Dedifferentiated amniotic fluid mesenchymal stem cell (primary cell): ENCODE measurements at regions not wholly inside any gene's neighbourhood (a gene's known extent, or its start where the extent isn't known, plus 50 kb on each side); places are given as distances from the start of the nearest gene placed in this dataset.

Experiments used
- DNase-seq: peaks from one replicate; pipeline ENCODE4 v3.0.0-alpha.2; 2016; ENCODE audit errors: extremely low spot score

GRCh38 chr4:167492007-167492406, 257.7 kb upstream of the SPOCK3 start:
- DNase-seq: no peak

GRCh38 chr4:167509551-167509950, 275.3 kb upstream of the SPOCK3 start:
- DNase-seq: no peak

GRCh38 chr4:167524091-167524490, 289.8 kb upstream of the SPOCK3 start:
- no peak for DNase-seq

- DNase-seq: no peak
These were observed 303.5 kb upstream of the SPOCK3 start for GRCh38 chr4:167537761-167538160.

- DNase-seq: no peak
These were observed 307.0 kb upstream of the SPOCK3 start for GRCh38 chr4:167541286-167541685.

- DNase-seq: no peak
These were observed 310.1 kb upstream of the SPOCK3 start for GRCh38 chr4:167544391-167544790.

- no peak for DNase-seq
These were observed 315.7 kb upstream of the SPOCK3 start for GRCh38 chr4:167550021-167550420.

- DNase-seq: no peak
These were observed 321.2 kb upstream of the SPOCK3 start for GRCh38 chr4:167555338-167556022.

GRCh38 chr4:167578906-167579305, 344.6 kb upstream of the SPOCK3 start:
- DNase-seq: no peak

- DNase-seq: no peak
These were observed 347.2 kb upstream of the SPOCK3 start for GRCh38 chr4:167581449-167581965.

- no peak for DNase-seq
These were observed 353.1 kb upstream of the SPOCK3 start for GRCh38 chr4:167587361-167587760.

GRCh38 chr4:167595898-167596297, 361.6 kb upstream of the SPOCK3 start:
- DNase-seq: no peak

GRCh38 chr4:167602157-167602556, 367.9 kb upstream of the SPOCK3 start:
- no peak for DNase-seq

GRCh38 chr4:167606551-167606950, 372.3 kb upstream of the SPOCK3 start:
- no peak for DNase-seq

GRCh38 chr4:167613381-167613780, 379.1 kb upstream of the SPOCK3 start:
- DNase-seq: no peak

GRCh38 chr4:167614866-167615265, 380.6 kb upstream of the SPOCK3 start:
- DNase-seq: no peak

- DNase-seq: no peak
These were observed 382.2 kb upstream of the SPOCK3 start for GRCh38 chr4:167616476-167616875.

- DNase-seq: peak; percentile 22
These were observed 388.4 kb upstream of the SPOCK3 start for GRCh38 chr4:167622481-167623240.

- no peak for DNase-seq
These were observed 388.9 kb upstream of the SPOCK3 start for GRCh38 chr4:167623241-167623572.

GRCh38 chr4:167629272-167629671, 395.0 kb upstream of the SPOCK3 start:
- no peak for DNase-seq

GRCh38 chr4:167642250-167642649, 408.0 kb upstream of the SPOCK3 start:
- DNase-seq: no peak

GRCh38 chr4:167645358-167645757, 411.1 kb upstream of the SPOCK3 start:
- DNase-seq: no peak

GRCh38 chr4:167652267-167652666, 418.0 kb upstream of the SPOCK3 start:
- DNase-seq: no peak
